CD4-positive, alpha-beta T cell treated with Interferon alpha-2 for 1 hour (primary cell): ENCODE measurements at regions not wholly inside any gene's neighbourhood (a gene's known extent, or its start where the extent isn't known, plus 50 kb on each side); places are given as distances from the start of the nearest gene placed in this dataset.
"Not testable (repeated sequence)": the region's sequence is repeated elsewhere in the genome, so short reads cannot be mapped to it uniquely, and the experiment has no call there.

ENCODE experiments used
- DNase-seq, 2 donors: peaks; one replicate each; pipeline ENCODE4 v3.0.0-alpha.2; 2020 to 2022

GRCh38 chr14:30387871-30388270 is 171.1 kb upstream of the G2E3 start:
- no peak for DNase-seq

GRCh38 chr14:30389134-30389876 is 169.7 kb upstream of the G2E3 start:
- no peak for DNase-seq

- no peak for DNase-seq
Measured at GRCh38 chr14:30389877-30390385, 169.0 kb upstream of the G2E3 start.

- DNase-seq: no peak
Measured at GRCh38 chr14:30395065-30395464, 163.9 kb upstream of the G2E3 start.

- DNase-seq: no peak
Measured at GRCh38 chr14:30402846-30403245, 156.1 kb upstream of the G2E3 start.

- no peak for DNase-seq
Measured at GRCh38 chr14:30403791-30404190, 155.2 kb upstream of the G2E3 start.

GRCh38 chr14:30409508-30410015 is 149.4 kb upstream of the G2E3 start:
- not testable (repeated sequence) for DNase-seq

GRCh38 chr14:30410986-30411385 is 148.0 kb upstream of the G2E3 start:
- DNase-seq: no peak

- not testable (repeated sequence) for DNase-seq
Measured at GRCh38 chr14:30413184-30413583, 145.8 kb upstream of the G2E3 start.

GRCh38 chr14:30417121-30417520 is 141.8 kb upstream of the G2E3 start:
- DNase-seq: no peak

GRCh38 chr14:30417999-30418398 is 141.0 kb upstream of the G2E3 start:
- DNase-seq: no peak

- DNase-seq: no peak
Measured at GRCh38 chr14:30419037-30419436, 139.9 kb upstream of the G2E3 start.

GRCh38 chr14:30420515-30420914 is 138.4 kb upstream of the G2E3 start:
- DNase-seq: no peak

GRCh38 chr14:30426463-30426862 is 132.5 kb upstream of the G2E3 start:
- DNase-seq: no peak

GRCh38 chr14:30427401-30427800 is 131.6 kb upstream of the G2E3 start:
- DNase-seq: no peak

- no peak for DNase-seq
Measured at GRCh38 chr14:30427846-30428245, 131.1 kb upstream of the G2E3 start.

- DNase-seq: no peak
Measured at GRCh38 chr14:30431552-30431951, 127.4 kb upstream of the G2E3 start.

- no peak for DNase-seq
Measured at GRCh38 chr14:30440961-30441360, 118.0 kb upstream of the G2E3 start.

GRCh38 chr14:30443368-30444007 is 115.5 kb upstream of the G2E3 start:
- DNase-seq: no peak

- no peak for DNase-seq
Measured at GRCh38 chr14:30444451-30444850, 114.5 kb upstream of the G2E3 start.

GRCh38 chr14:30445011-30445793 is 113.8 kb upstream of the G2E3 start:
- no peak for DNase-seq

- DNase-seq: no peak
Measured at GRCh38 chr14:30445852-30446251, 113.1 kb upstream of the G2E3 start.
